GM13976 (cell line): ENCODE measurements at regions not wholly inside any gene's neighbourhood (a gene's known extent, or its start where the extent isn't known, plus 50 kb on each side); places are given as distances from the start of the nearest gene placed in this dataset.

Experiments used
- DNase-seq: peaks from one replicate; pipeline ENCODE4 v3.0.0; 2012; ENCODE audit warnings: low spot score
- in situ Hi-C: fragments of 300-500 bp; cut with MboI; formaldehyde crosslinking; loops from one replicate; pipeline ENCODE4 v1.12.0; 2022; ENCODE audit warnings: low sequenced_read_pairs, mixed read lengths, inconsistent platforms; ENCODE audit not compliant: unreplicated experiment
- TF ChIP-seq, protein P1 (sequence below): IDR thresholded peaks from 2 replicates; pipeline ENCODE4 v1.5.1; 2012; ENCODE audit warnings: borderline replicate concordance, mild to moderate bottlenecking; ENCODE audit not compliant: insufficient read depth; ENCODE audit errors: extremely low read depth, missing control alignments, control extremely low read depth

DNA sequence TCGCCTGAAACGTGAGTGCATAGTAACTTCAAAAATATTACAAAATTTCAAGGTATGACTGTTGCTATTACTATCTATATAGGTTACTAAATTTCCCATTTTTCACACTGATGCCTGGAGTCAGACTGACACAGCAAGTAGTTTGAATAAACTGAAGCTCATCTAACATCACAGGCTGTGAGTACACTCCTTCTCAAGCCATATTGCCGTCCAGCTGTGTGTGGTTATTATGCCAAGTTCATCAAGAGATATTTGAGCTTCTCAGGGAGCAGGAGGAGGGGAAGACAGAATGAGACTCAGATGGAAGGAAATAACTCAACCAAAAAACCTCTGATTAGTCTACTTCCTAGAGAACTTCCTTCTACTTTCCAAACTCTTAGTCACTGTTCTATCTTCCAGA, 473.9 kb downstream of the TOX3 start:
- TF ChIP-seq, protein P1, sequence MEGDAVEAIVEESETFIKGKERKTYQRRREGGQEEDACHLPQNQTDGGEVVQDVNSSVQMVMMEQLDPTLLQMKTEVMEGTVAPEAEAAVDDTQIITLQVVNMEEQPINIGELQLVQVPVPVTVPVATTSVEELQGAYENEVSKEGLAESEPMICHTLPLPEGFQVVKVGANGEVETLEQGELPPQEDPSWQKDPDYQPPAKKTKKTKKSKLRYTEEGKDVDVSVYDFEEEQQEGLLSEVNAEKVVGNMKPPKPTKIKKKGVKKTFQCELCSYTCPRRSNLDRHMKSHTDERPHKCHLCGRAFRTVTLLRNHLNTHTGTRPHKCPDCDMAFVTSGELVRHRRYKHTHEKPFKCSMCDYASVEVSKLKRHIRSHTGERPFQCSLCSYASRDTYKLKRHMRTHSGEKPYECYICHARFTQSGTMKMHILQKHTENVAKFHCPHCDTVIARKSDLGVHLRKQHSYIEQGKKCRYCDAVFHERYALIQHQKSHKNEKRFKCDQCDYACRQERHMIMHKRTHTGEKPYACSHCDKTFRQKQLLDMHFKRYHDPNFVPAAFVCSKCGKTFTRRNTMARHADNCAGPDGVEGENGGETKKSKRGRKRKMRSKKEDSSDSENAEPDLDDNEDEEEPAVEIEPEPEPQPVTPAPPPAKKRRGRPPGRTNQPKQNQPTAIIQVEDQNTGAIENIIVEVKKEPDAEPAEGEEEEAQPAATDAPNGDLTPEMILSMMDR = no peak
- DNase-seq = no peak
- in situ Hi-C loops = no loop called here

DNA sequence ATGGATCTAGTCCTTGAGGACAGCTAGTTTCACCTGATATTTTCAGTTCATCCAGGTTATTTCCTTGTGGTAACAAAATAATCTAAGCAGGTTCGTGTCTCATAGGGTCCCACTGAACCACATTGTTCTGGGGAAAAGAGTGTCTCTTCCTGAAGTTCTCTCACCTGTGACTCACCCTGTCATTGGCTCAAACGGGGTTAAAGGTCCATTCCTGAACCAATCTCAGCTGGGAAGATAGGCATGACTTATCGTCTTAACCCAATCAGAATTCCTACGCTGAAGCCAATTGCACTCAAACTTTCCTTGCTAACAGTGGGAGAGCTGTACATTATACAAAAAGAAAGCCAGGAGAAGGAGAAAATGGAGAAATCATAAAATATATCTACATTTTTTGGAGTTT, 475.8 kb downstream of the TOX3 start:
- TF ChIP-seq, protein P1 = no peak
- in situ Hi-C loops = no loop called here
- DNase-seq = no peak

DNA sequence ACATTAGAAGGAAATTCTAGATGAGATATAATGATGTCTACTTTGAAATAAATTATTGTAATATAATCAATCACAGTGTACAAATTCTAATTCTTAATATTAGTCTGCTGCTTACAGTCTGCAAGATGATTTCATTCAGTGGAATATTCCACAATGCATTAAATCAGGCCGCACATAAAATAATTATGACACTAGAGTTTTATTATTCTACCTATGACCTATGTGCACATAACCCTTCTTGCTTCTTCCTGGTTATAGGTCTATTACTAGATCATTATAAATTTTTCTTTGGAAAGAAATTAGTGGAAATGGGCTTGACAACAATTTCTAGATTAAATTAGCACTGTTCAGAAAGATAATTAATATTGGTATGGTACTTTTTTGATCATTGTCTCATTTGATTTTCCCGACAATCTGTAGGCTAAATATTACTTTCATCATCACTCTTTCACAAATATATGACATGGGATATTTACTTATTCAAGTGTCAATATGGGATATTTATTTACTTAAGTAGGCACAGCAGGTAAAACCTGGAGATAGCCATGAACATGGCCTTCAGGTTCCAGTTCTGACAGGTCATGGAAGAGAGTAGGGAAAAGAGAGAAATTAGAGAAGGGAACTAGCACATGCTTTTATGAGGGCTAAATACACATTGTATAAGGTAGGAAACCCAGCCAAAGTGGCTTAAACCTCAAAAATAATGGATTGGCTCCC, 476.4 kb downstream of the TOX3 start:
- DNase-seq = no peak
- TF ChIP-seq, protein P1 = no peak
- in situ Hi-C loops = no loop called here

DNA sequence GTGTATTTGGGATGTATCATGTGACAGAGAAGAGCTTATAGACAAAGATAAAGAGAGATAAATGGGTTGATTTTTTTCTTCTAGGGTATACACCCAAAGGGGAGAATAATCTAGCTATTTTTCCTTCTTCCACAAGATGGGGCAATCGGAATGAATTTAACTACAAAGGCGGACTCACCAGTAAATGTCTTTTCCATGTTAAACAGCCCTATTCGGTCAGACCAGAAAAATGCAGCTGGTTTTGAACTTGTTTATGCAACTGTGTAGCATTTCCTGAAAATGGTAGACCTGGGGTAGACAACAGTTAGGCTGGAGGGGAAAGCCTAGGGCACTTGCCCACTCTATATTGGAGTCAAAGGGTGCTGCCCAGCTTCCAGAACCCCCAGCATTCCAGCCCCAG, 477.1 kb downstream of the TOX3 start:
- DNase-seq = no peak
- in situ Hi-C loops = no loop called here
- TF ChIP-seq, protein P1 = no peak

DNA sequence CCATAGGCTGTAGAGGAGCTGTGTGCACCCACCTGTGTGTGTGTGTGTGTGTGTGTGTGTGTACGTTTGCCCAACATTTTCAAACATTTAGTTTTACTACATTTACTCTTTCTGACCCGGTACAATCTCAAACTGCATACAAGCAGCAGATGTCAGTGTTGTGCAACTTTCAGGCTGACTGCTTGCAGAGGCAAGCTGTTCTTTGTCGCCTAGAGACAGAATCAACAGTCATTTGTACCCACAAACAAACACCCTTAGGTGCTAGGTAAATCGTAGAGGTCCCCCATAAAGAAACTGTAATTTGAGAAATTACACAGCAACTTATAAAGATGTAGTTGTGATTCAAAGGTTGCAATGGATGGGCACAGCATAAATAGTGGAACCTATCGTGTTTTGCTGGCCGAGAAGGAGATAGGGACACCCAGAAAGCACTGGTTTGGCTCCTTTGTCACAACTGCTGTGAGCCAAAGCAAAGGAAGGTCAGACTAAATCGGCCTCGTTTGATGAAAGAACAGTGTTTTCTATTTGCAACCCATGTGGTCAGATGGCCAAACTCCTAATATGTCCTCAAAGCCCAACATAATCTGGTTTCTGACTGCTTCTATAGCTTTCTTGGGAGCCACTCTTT, 478.4 kb downstream of the TOX3 start:
- in situ Hi-C loops = no loop called here
- no peak for DNase-seq
- TF ChIP-seq, protein P1 = no peak

DNA sequence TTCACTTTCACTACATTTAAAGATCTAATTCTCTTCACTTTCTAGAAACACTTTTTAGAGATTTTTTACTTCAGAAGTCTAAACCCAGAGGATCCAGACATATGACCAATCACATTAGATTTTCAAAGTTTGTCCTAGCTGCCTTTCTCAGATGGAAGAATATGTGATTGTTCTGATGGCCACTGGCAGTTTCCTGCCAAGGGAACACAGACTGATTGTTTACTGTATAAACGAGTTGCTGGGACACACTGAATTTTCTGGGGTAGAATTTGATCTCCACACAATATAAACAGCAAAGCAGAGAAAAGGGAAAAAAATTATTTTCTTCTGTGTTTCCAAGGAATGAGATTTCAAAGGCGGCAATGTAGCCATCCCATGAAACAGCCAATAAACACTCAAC, 480.0 kb downstream of the TOX3 start:
- DNase-seq = no peak
- TF ChIP-seq, protein P1 = no peak
- in situ Hi-C loops = no loop called here

DNA sequence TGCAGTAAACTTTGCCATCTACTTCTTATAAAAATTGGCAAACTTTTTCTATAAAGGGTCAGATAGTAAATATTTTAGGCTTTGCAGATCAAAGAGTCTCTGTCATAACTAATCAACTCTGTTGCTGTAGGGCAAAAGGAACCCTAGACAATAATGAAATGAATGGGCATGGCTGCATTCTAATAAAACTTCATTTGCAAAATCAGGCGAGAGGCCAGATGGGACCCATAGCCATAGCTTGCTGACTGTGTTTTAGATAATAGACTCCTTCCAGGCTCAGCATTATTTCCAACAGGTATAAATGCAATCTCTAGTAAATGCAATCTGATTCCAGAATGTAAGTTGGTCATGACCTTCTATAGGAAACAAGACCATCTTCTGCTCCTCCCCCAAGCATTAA, 490.7 kb downstream of the TOX3 start:
- TF ChIP-seq, protein P1 = no peak
- DNase-seq = no peak
- in situ Hi-C loops = no loop called here
